ENCODE measurements at regions not wholly inside any gene's neighbourhood (a gene's known extent, or its start where the extent isn't known, plus 50 kb on each side); places are given as distances from the start of the nearest gene placed in this dataset.

- no peak overlapping the region for H3K4me3 ChIP-seq (ENCODE audit: low read depth, low read length)
- TF ChIP-seq CTCF (IDR thresholded peaks at IDR 0.05; ENCODE audit: low read depth, low read length, missing control alignments) = no peak
- in situ Hi-C loops (cut with HindIII; ENCODE audit: low sequenced_read_pairs) = no loop called here
- DNase-seq (ENCODE audit: low read depth) = no peak
Observed at GRCh38 chr2:160812830-160813505, 319.4 kb upstream of the RBMS1 start.

- no peak for TF ChIP-seq CTCF (IDR thresholded peaks at IDR 0.05; ENCODE audit: low read depth, low read length, missing control alignments)
- in situ Hi-C loops (cut with HindIII; ENCODE audit: low sequenced_read_pairs) = no loop called here
- H3K4me3 ChIP-seq (ENCODE audit: low read depth, low read length) = no peak overlapping the region
- DNase-seq (ENCODE audit: low read depth) = no peak
Observed at GRCh38 chr2:160813506-160813858, 319.9 kb upstream of the RBMS1 start.

GRCh38 chr2:160816916-160817499 lies 323.4 kb upstream of the RBMS1 start:
- DNase-seq (ENCODE audit: low read depth) = no peak
- no peak overlapping the region for H3K4me3 ChIP-seq (ENCODE audit: low read depth, low read length)
- TF ChIP-seq CTCF (IDR thresholded peaks at IDR 0.05; ENCODE audit: low read depth, low read length, missing control alignments) = no peak
- in situ Hi-C loops (cut with HindIII; ENCODE audit: low sequenced_read_pairs) = no loop called here

- TF ChIP-seq CTCF (IDR thresholded peaks at IDR 0.05; ENCODE audit: low read depth, low read length, missing control alignments) = no peak
- no peak for DNase-seq (ENCODE audit: low read depth)
- no peak overlapping the region for H3K4me3 ChIP-seq (ENCODE audit: low read depth, low read length)
- in situ Hi-C loops (cut with HindIII; ENCODE audit: low sequenced_read_pairs) = loop anchor here (5.0 kb wide), 1 partner anchor 72 kb away; no protein-coding TSS in a partner anchor
Observed at GRCh38 chr2:160820691-160821090, 327.1 kb upstream of the RBMS1 start.

GRCh38 chr2:160822006-160822405 lies 328.4 kb upstream of the RBMS1 start:
- TF ChIP-seq CTCF (IDR thresholded peaks at IDR 0.05; ENCODE audit: low read depth, low read length, missing control alignments) = no peak
- in situ Hi-C loops (cut with HindIII; ENCODE audit: low sequenced_read_pairs) = loop anchor here (5.0 kb wide), 1 partner anchor 70 kb away; no protein-coding TSS in a partner anchor
- no peak for DNase-seq (ENCODE audit: low read depth)
- no peak overlapping the region for H3K4me3 ChIP-seq (ENCODE audit: low read depth, low read length)

- H3K4me3 ChIP-seq (ENCODE audit: low read depth, low read length) = no peak overlapping the region
- in situ Hi-C loops (cut with HindIII; ENCODE audit: low sequenced_read_pairs) = no loop called here
- DNase-seq (ENCODE audit: low read depth) = no peak
- no peak for TF ChIP-seq CTCF (IDR thresholded peaks at IDR 0.05; ENCODE audit: low read depth, low read length, missing control alignments)
Observed at GRCh38 chr2:160825433-160825832, 331.8 kb upstream of the RBMS1 start.

Measured in astrocyte of the cerebellum (primary cell).